ENCODE measurements at regions not wholly inside any gene's neighbourhood (a gene's known extent, or its start where the extent isn't known, plus 50 kb on each side); places are given as distances from the start of the nearest gene placed in this dataset.

DNA sequence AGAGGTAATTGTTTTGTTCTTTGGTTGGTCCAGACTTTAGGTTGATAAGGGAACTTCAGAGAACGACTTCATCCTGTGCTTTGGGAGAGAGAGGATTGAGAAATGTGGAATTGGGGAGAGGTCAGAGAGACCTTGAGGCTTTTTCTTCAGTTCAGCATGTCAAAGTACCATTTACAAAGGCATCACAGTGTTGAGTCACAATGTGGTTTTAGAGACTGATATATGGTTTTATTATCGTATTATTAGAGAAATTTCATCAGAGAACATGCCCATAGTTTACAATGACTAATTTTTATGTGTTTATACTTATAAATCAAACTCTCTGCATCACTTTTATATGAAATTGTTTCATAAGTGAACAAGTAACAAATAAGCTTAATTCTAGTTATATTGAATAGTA is 626.6 kb downstream of the DSC3 start:
- TF ChIP-seq, protein P1, sequence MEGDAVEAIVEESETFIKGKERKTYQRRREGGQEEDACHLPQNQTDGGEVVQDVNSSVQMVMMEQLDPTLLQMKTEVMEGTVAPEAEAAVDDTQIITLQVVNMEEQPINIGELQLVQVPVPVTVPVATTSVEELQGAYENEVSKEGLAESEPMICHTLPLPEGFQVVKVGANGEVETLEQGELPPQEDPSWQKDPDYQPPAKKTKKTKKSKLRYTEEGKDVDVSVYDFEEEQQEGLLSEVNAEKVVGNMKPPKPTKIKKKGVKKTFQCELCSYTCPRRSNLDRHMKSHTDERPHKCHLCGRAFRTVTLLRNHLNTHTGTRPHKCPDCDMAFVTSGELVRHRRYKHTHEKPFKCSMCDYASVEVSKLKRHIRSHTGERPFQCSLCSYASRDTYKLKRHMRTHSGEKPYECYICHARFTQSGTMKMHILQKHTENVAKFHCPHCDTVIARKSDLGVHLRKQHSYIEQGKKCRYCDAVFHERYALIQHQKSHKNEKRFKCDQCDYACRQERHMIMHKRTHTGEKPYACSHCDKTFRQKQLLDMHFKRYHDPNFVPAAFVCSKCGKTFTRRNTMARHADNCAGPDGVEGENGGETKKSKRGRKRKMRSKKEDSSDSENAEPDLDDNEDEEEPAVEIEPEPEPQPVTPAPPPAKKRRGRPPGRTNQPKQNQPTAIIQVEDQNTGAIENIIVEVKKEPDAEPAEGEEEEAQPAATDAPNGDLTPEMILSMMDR (conservative IDR thresholded peaks at IDR 0.05 in 1 of 2, IDR thresholded peaks at IDR 0.05 in 1 of 2; ENCODE audit: low read depth in 1 of 2, low read length in 2 of 2): no peak
- no peak for TF ChIP-seq EZH2 (IDR thresholded peaks at IDR 0.05; ENCODE audit: low read length, missing control alignments)

Measured in fibroblast of lung (primary cell).